HL-60 (cell line): ENCODE measurements at regions not wholly inside any gene's neighbourhood (a gene's known extent, or its start where the extent isn't known, plus 50 kb on each side); places are given as distances from the start of the nearest gene placed in this dataset.

Experiments
- DNase-seq, 2 experiments: peaks; one replicate each; pipeline ENCODE4 v3.0.0-alpha.2; 2010 to 2020; ENCODE audit warnings: low read depth in 1 of 2, low spot score in 1 of 2
- H3K27ac ChIP-seq: fragments of 250-450 bp; sonication (Bioruptor Pico); replicated peaks from 2 replicates; pipeline ENCODE4 v1.5.1; 2020; ENCODE audit warnings: mild to moderate bottlenecking, moderate library complexity
- H3K27me3 ChIP-seq: fragments of 250-450 bp; sonication (Bioruptor Pico); 2 replicates; pipeline ENCODE4 v1.5.1; 2021; ENCODE audit warnings: mild to moderate bottlenecking, moderate library complexity; ENCODE audit not compliant: insufficient read depth, poor library complexity, severe bottlenecking
- H3K4me3 ChIP-seq: replicated peaks from 2 replicates; pipeline ENCODE4 v1.5.1; 2011; ENCODE audit warnings: mild to moderate bottlenecking, control low read depth, low read length; ENCODE audit not compliant: insufficient read depth
- GABPA ChIP-seq: IDR thresholded peaks from 2 replicates; pipeline ENCODE4 v1.6.1; 2012; ENCODE audit warnings: low read depth
- POLR2AphosphoS5 ChIP-seq: IDR thresholded peaks from 2 replicates; pipeline ENCODE4 v1.6.1; 2012; ENCODE audit warnings: low read depth
- SPI1 ChIP-seq: IDR thresholded peaks from 2 replicates; pipeline ENCODE4 v1.6.1; 2012; ENCODE audit warnings: low read depth, mild to moderate bottlenecking, borderline replicate concordance
- TF ChIP-seq, protein P1 (sequence below): IDR thresholded peaks from one replicate; pipeline ENCODE4 v1.5.1; 2011; ENCODE audit warnings: low read length, control low read depth, inconsistent platforms; ENCODE audit not compliant: insufficient read depth
- TF ChIP-seq, protein P2 (sequence below): IDR thresholded peaks from 2 replicates; pipeline ENCODE4 v1.6.1; 2012; ENCODE audit warnings: low read depth; ENCODE audit not compliant: insufficient replicate concordance

DNA sequence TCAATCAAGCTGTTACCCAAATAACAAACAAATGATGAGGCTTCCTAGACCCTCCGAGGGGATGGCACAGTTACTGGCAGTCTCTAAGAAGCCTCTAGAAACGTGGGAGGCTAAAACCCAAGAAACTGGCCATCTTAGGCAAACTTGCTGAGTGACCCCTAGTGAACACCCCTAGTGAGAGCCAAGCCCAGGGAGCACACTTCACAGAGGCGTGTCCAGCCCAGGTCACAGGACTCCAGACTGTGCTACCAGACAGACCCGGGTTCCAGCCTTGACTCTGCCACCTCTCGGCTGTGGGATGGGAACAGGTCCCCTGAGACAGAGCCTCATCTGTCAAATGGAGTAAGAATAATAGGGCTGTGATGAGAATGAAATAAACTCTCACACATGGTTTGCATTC lies 83.5 kb upstream of the ASAP2 start:
- TF ChIP-seq, protein P1, sequence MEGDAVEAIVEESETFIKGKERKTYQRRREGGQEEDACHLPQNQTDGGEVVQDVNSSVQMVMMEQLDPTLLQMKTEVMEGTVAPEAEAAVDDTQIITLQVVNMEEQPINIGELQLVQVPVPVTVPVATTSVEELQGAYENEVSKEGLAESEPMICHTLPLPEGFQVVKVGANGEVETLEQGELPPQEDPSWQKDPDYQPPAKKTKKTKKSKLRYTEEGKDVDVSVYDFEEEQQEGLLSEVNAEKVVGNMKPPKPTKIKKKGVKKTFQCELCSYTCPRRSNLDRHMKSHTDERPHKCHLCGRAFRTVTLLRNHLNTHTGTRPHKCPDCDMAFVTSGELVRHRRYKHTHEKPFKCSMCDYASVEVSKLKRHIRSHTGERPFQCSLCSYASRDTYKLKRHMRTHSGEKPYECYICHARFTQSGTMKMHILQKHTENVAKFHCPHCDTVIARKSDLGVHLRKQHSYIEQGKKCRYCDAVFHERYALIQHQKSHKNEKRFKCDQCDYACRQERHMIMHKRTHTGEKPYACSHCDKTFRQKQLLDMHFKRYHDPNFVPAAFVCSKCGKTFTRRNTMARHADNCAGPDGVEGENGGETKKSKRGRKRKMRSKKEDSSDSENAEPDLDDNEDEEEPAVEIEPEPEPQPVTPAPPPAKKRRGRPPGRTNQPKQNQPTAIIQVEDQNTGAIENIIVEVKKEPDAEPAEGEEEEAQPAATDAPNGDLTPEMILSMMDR = no peak
- no peak for DNase-seq
- Histone ChIP-seq H3K27me3 (no peaks in the 10 kb centered on the region), H3K27ac (no peak overlapping the region), H3K4me3 (no peak overlapping the region)

DNA sequence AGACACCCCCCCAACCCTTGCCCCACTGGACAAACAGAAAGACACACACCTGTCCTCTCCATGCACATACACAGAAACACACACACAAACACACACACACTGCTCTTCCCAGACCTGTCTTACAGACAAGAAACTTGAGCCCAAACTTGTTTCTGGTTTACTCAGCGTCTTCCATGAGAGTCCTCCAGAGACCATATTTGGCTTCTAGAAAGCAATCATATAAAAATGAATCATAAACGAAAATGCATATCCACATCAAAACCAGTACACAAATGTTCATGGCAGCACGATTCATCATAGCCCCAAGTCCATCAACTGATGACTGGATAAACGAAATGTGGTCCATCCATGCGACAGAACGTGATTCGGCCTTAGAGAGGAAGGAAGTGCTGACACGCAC lies 84.2 kb upstream of the ASAP2 start:
- TF ChIP-seq GABPA = no peak
- H3K4me3 ChIP-seq = no peak overlapping the region
- H3K27ac ChIP-seq = no peak overlapping the region
- DNase-seq = no peak
- H3K27me3 ChIP-seq = no peaks in the 10 kb centered on the region

DNA sequence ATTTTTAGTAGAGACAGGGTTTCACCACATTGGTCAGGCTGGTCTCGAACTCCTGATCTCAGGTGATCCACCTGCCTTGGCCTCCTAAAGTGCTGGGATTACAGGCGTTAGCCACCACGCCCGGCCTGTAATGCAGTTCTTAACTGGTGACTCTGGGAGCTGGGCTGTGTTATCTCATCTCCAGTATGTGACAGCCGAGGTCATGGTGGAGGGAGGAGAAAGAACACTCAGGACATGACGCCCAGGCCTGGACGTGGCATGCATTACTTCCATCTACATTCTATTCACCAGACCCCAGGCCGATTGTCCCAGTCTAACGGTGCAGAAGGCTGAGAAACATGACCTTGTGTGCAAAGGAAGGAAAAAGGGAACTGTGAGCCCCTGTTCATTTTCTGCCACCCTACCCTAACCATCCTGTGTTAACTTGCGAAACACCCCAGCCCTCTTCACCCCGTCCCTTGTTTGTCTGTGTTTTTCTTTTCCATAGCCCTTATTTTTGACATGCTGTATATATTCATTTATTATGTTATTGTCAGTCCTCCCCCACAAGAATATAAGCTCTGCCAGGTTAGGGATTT lies 88.1 kb upstream of the ASAP2 start:
- TF ChIP-seq, protein P1 = no peak
- peak; percentile 60; the same call in 1 of the 2 replicates for TF ChIP-seq SPI1
- DNase-seq = peak in 1 of 2 experiments; percentile 22
- no peak overlapping the region for H3K27ac ChIP-seq
- no peaks in the 10 kb centered on the region for H3K27me3 ChIP-seq
- no peak overlapping the region for H3K4me3 ChIP-seq

DNA sequence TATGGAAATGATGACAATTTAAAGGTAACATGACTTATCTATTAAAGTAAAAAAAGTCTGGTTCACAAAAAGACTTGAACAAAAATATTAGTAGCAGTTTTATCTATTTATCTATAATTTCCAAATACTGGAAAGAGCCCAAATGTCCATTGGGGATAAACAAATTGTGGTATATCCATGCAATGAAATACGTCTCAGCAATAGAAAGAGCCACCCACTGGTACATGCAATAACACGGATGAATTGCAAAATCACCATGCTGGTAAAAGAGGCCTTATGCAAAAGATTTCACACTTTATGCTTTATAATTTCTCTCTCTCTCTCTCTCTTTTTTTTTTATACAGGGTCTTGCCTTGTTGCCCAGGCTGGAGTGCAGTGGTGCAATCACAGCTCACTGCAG lies 91.4 kb upstream of the ASAP2 start:
- Histone ChIP-seq H3K27ac (no peak overlapping the region), H3K27me3 (no peaks in the 10 kb centered on the region), H3K4me3 (no peak overlapping the region)
- TF ChIP-seq SPI1 (no peak), POLR2AphosphoS5 (no peak), GABPA (no peak)
- TF ChIP-seq, protein P1 = no peak
- TF ChIP-seq, protein P2, sequence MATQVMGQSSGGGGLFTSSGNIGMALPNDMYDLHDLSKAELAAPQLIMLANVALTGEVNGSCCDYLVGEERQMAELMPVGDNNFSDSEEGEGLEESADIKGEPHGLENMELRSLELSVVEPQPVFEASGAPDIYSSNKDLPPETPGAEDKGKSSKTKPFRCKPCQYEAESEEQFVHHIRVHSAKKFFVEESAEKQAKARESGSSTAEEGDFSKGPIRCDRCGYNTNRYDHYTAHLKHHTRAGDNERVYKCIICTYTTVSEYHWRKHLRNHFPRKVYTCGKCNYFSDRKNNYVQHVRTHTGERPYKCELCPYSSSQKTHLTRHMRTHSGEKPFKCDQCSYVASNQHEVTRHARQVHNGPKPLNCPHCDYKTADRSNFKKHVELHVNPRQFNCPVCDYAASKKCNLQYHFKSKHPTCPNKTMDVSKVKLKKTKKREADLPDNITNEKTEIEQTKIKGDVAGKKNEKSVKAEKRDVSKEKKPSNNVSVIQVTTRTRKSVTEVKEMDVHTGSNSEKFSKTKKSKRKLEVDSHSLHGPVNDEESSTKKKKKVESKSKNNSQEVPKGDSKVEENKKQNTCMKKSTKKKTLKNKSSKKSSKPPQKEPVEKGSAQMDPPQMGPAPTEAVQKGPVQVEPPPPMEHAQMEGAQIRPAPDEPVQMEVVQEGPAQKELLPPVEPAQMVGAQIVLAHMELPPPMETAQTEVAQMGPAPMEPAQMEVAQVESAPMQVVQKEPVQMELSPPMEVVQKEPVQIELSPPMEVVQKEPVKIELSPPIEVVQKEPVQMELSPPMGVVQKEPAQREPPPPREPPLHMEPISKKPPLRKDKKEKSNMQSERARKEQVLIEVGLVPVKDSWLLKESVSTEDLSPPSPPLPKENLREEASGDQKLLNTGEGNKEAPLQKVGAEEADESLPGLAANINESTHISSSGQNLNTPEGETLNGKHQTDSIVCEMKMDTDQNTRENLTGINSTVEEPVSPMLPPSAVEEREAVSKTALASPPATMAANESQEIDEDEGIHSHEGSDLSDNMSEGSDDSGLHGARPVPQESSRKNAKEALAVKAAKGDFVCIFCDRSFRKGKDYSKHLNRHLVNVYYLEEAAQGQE = no peak
- DNase-seq = no peak

DNA sequence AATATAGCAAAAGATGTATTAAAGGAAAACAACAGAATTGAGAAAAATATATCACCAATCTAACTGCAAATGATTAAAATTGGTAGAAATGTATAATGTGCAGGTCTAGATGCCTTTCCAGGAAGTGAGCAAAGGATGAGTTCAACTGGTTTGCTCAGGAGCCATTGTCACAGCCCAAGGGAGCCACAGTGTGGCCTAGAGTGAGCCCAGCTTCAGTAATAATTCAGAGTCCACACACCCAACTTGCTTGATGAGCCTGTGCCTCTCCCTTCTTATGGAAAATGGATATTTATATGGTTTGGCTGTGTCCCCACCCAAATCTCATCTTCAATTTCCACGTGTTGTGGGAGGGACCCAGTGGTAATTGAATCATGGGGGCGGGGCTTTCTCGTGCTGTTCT lies 92.2 kb upstream of the ASAP2 start:
- no peak for DNase-seq
- Histone ChIP-seq H3K27ac (no peak overlapping the region), H3K4me3 (no peak overlapping the region), H3K27me3 (no peaks in the 10 kb centered on the region)
- TF ChIP-seq GABPA = no peak

DNA sequence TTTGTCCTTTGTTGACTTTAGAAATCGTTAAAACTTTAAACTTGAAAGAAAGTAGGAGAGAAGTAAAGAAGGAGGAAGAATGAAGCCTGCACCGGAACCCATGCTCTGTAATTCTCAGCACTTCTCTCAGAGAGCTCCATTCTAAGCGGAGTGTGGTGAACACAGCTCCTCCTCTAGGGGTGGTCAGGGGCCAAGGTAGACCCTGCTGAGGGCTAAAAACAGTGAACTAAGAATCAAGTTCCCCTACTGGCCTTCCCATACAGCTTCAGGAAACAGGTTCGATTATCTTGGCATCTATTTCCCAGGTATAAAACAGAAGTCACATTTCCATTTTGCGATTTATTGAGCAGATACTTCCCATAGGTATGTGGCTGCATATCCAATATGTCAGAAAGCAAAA lies 92.7 kb upstream of the ASAP2 start:
- Histone ChIP-seq H3K27ac (no peak overlapping the region), H3K27me3 (no peaks in the 10 kb centered on the region), H3K4me3 (no peak overlapping the region)
- no peak for TF ChIP-seq GABPA
- TF ChIP-seq, protein P1 = no peak
- TF ChIP-seq SPI1 = no peak
- TF ChIP-seq POLR2AphosphoS5 = no peak
- TF ChIP-seq, protein P2 = no peak
- DNase-seq = no peak
